ENCODE measurements at regions not wholly inside any gene's neighbourhood (a gene's known extent, or its start where the extent isn't known, plus 50 kb on each side); places are given as distances from the start of the nearest gene placed in this dataset.

- TF ChIP-seq POLR2AphosphoS5 (IDR thresholded peaks at IDR 0.05; ENCODE audit: low read depth, low read length) = no peak
- TF ChIP-seq TAF1 (IDR thresholded peaks at IDR 0.05; ENCODE audit: borderline replicate concordance, low read depth, low read length) = no peak
These were observed 64.4 kb upstream of the KCNG1 start for GRCh38 chr20:51087266-51087665.
